NB4 (cell line): ENCODE measurements at regions not wholly inside any gene's neighbourhood (a gene's known extent, or its start where the extent isn't known, plus 50 kb on each side); places are given as distances from the start of the nearest gene placed in this dataset.

Experiments
- MYC ChIP-seq: IDR thresholded peaks from 2 replicates; pipeline ENCODE4 v1.6.1; 2011; ENCODE audit warnings: low read depth, low read length
- POLR2A ChIP-seq: IDR thresholded peaks from 2 replicates; pipeline ENCODE4 v1.6.1; 2011; ENCODE audit warnings: mild to moderate bottlenecking; ENCODE audit not compliant: insufficient read length; ENCODE audit errors: extremely low read depth
- TF ChIP-seq, protein P1 (sequence below): IDR thresholded peaks from one replicate; pipeline ENCODE4 v1.5.1; 2012; ENCODE audit warnings: low read depth, low read length
- TF ChIP-seq, protein P2 (sequence below): IDR thresholded peaks from 2 replicates; pipeline ENCODE4 v1.6.1; 2011; ENCODE audit warnings: low read depth, low read length

DNA sequence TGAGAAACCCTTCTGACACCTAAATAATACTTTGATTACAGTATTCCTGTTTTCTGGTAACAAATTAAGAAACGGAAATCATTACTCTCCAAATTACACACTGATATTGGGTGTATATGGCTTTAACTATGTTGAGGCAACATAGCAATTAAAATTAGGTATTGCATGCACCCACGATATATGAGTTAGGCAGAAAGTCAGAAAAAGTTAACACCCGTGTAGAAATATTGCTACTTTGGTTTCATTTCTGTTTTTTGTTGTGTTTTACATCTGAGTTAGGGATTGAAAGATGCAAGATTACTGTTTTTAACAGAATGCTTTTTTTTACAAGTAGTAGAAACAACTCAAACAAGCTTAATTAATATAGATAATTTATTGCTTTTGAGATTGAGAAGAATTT lies 327.8 kb downstream of the GBE1 start:
- TF ChIP-seq POLR2A (no peak), MYC (no peak)
- TF ChIP-seq, protein P1, sequence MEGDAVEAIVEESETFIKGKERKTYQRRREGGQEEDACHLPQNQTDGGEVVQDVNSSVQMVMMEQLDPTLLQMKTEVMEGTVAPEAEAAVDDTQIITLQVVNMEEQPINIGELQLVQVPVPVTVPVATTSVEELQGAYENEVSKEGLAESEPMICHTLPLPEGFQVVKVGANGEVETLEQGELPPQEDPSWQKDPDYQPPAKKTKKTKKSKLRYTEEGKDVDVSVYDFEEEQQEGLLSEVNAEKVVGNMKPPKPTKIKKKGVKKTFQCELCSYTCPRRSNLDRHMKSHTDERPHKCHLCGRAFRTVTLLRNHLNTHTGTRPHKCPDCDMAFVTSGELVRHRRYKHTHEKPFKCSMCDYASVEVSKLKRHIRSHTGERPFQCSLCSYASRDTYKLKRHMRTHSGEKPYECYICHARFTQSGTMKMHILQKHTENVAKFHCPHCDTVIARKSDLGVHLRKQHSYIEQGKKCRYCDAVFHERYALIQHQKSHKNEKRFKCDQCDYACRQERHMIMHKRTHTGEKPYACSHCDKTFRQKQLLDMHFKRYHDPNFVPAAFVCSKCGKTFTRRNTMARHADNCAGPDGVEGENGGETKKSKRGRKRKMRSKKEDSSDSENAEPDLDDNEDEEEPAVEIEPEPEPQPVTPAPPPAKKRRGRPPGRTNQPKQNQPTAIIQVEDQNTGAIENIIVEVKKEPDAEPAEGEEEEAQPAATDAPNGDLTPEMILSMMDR: no peak
- TF ChIP-seq, protein P2, sequence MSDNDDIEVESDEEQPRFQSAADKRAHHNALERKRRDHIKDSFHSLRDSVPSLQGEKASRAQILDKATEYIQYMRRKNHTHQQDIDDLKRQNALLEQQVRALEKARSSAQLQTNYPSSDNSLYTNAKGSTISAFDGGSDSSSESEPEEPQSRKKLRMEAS: no peak
